ENCODE measurements at regions not wholly inside any gene's neighbourhood (a gene's known extent, or its start where the extent isn't known, plus 50 kb on each side); places are given as distances from the start of the nearest gene placed in this dataset.

- TF ChIP-seq ZNF8 (CRISPR knock-in tag; IDR thresholded peaks at IDR 0.05): no peak
- no peak for TF ChIP-seq ZNF70 (CRISPR knock-in tag; IDR thresholded peaks at IDR 0.05)
- no peak for TF ChIP-seq TSHZ2 (CRISPR knock-in tag; IDR thresholded peaks at IDR 0.05)
- no peak for TF ChIP-seq ARNTL (CRISPR knock-in tag; IDR thresholded peaks at IDR 0.05; ENCODE audit: borderline replicate concordance, low read depth)
- no peak for TF ChIP-seq ZFP30 (CRISPR knock-in tag; IDR thresholded peaks at IDR 0.05)
- no peak for TF ChIP-seq BACH2 (CRISPR knock-in tag; IDR thresholded peaks at IDR 0.05; ENCODE audit: borderline replicate concordance)
- no peak for TF ChIP-seq OSR1 (CRISPR knock-in tag; IDR thresholded peaks at IDR 0.05)
- no peak for TF ChIP-seq POU6F1 (CRISPR knock-in tag; IDR thresholded peaks at IDR 0.05; ENCODE audit: borderline replicate concordance, low read depth)
- no peak for TF ChIP-seq PATZ1 (CRISPR knock-in tag; IDR thresholded peaks at IDR 0.05; ENCODE audit: borderline replicate concordance)
- TF ChIP-seq CSDC2 (CRISPR knock-in tag; IDR thresholded peaks at IDR 0.05): no peak
- TF ChIP-seq GLIS3 (CRISPR knock-in tag; IDR thresholded peaks at IDR 0.05): no peak
- no peak for TF ChIP-seq ZC3H10 (CRISPR knock-in tag; IDR thresholded peaks at IDR 0.05)
- TF ChIP-seq ESRRG (CRISPR knock-in tag; IDR thresholded peaks at IDR 0.05): no peak
- no peak for TF ChIP-seq ISL1 (CRISPR knock-in tag; IDR thresholded peaks at IDR 0.05)
- TF ChIP-seq ZNF565 (CRISPR knock-in tag; conservative IDR thresholded peaks at IDR 0.05; ENCODE audit: low read depth): no peak
- no peak for TF ChIP-seq TCF4 (CRISPR knock-in tag; IDR thresholded peaks at IDR 0.05; ENCODE audit: borderline replicate concordance)
- TF ChIP-seq PPARA (CRISPR knock-in tag; IDR thresholded peaks at IDR 0.05; ENCODE audit: borderline replicate concordance): no peak
- no peak for TF ChIP-seq ZFP3 (CRISPR knock-in tag; IDR thresholded peaks at IDR 0.05)
- no peak for ATAC-seq
Observed at GRCh38 chr1:199018471-199019135, 379.8 kb downstream of the PTPRC start.

- ATAC-seq: no peak
Observed at GRCh38 chr1:199020051-199020450, 381.2 kb downstream of the PTPRC start.

GRCh38 chr1:199020904-199021303 lies 382.1 kb downstream of the PTPRC start:
- no peak for ATAC-seq
- TF ChIP-seq ZNF70 (CRISPR knock-in tag; IDR thresholded peaks at IDR 0.05) (no peak), ISL1 (CRISPR knock-in tag; IDR thresholded peaks at IDR 0.05) (no peak), CSDC2 (CRISPR knock-in tag; IDR thresholded peaks at IDR 0.05) (no peak), ESRRG (CRISPR knock-in tag; IDR thresholded peaks at IDR 0.05) (no peak), OSR1 (CRISPR knock-in tag; IDR thresholded peaks at IDR 0.05) (no peak), ARNTL (CRISPR knock-in tag; IDR thresholded peaks at IDR 0.05; ENCODE audit: borderline replicate concordance, low read depth) (no peak), ZNF565 (CRISPR knock-in tag; conservative IDR thresholded peaks at IDR 0.05; ENCODE audit: low read depth) (no peak), CREB5 (CRISPR knock-in tag; IDR thresholded peaks at IDR 0.05; ENCODE audit: low read depth) (no peak), PPARA (CRISPR knock-in tag; IDR thresholded peaks at IDR 0.05; ENCODE audit: borderline replicate concordance) (no peak), ZFP30 (CRISPR knock-in tag; IDR thresholded peaks at IDR 0.05) (no peak), ZNF8 (CRISPR knock-in tag; IDR thresholded peaks at IDR 0.05) (no peak), TSHZ2 (CRISPR knock-in tag; IDR thresholded peaks at IDR 0.05) (no peak), RARB (CRISPR knock-in tag; IDR thresholded peaks at IDR 0.05) (no peak), POU6F1 (CRISPR knock-in tag; IDR thresholded peaks at IDR 0.05; ENCODE audit: borderline replicate concordance, low read depth) (no peak), TOX (CRISPR knock-in tag; IDR thresholded peaks at IDR 0.05; ENCODE audit: borderline replicate concordance) (no peak), GLIS3 (CRISPR knock-in tag; IDR thresholded peaks at IDR 0.05) (no peak), BACH2 (CRISPR knock-in tag; IDR thresholded peaks at IDR 0.05; ENCODE audit: borderline replicate concordance) (no peak)

More at GRCh38 chr1:199020051-199020450, 381.2 kb downstream of the PTPRC start:
- TF ChIP-seq ARNTL (CRISPR knock-in tag; IDR thresholded peaks at IDR 0.05; ENCODE audit: borderline replicate concordance, low read depth): no peak
